ENCODE measurements at regions not wholly inside any gene's neighbourhood (a gene's known extent, or its start where the extent isn't known, plus 50 kb on each side); places are given as distances from the start of the nearest gene placed in this dataset.

- TF ChIP-seq POLR2A (IDR thresholded peaks at IDR 0.05; ENCODE audit: low read depth, low read length) = no peak
- TF ChIP-seq POLR2AphosphoS5 (IDR thresholded peaks at IDR 0.05; ENCODE audit: low read depth, low read length) = no peak
Observed at GRCh38 chr5:53206562-53206961, 97.0 kb upstream of the MOCS2 start.
